IMR-90 (cell line): ENCODE measurements at regions not wholly inside any gene's neighbourhood (a gene's known extent, or its start where the extent isn't known, plus 50 kb on each side); places are given as distances from the start of the nearest gene placed in this dataset.

ENCODE experiments used
- ATAC-seq: fragments of 200-7000 bp; cut with Tn5 transposase; 2 replicates; pipeline ENCODE4 v1.9.1; 2020; ENCODE audit warnings: low read depth, mild to moderate bottlenecking, moderate library complexity
- BruUV-seq: library from RNA; stranded (reverse); fragments of 400-500 nt; replicated peaks from 2 replicates; lab custom pipeline; 2021; lab: Mats Ljungman, UMichigan
- CTCF ChIA-PET: fragments of 300-600 bp; formaldehyde crosslinking; extraction: SDS; loops from one replicate; lab custom pipeline; 2021; ENCODE audit warnings: antibody characterized with exemption; lab: Yijun Ruan, JAX
- POLR2A ChIA-PET: fragments of 300-600 bp; sonication (Branson Sonifier 250); formaldehyde crosslinking; loops from one replicate; lab custom pipeline; 2022; ENCODE audit warnings: antibody characterized with exemption; ENCODE audit not compliant: unreplicated experiment; lab: Charles Lee
- DNase-seq: peaks from one replicate; pipeline ENCODE4 v3.0.0; 2013
- H2AFZ ChIP-seq: replicated peaks from 2 replicates; pipeline ENCODE3; 2013; ENCODE audit warnings: low read length, mild to moderate bottlenecking; ENCODE audit not compliant: poor library complexity
- H2AK5ac ChIP-seq: 2 replicates; pipeline ENCODE4 v1.6.1; 2013; ENCODE audit warnings: low read depth, low read length, inconsistent platforms
- H2AK9ac ChIP-seq: replicated peaks from 2 replicates; pipeline ENCODE3; 2013; ENCODE audit warnings: mild to moderate bottlenecking, low read depth, low read length, moderate library complexity; ENCODE audit not compliant: poor library complexity
- H2BK120ac ChIP-seq: 2 replicates; pipeline ENCODE4 v1.6.1; 2013; ENCODE audit warnings: low read depth, low read length, inconsistent platforms
- H2BK15ac ChIP-seq: 3 replicates; pipeline ENCODE4 v1.6.1; 2013; ENCODE audit warnings: low read depth, low read length, inconsistent platforms
- H2BK20ac ChIP-seq: 2 replicates; pipeline ENCODE4 v1.6.1; 2013; ENCODE audit warnings: low read depth, mild to moderate bottlenecking, inconsistent platforms, low read length, moderate library complexity
- H2BK5ac ChIP-seq: 2 replicates; pipeline ENCODE4 v1.6.1; 2013; ENCODE audit warnings: mild to moderate bottlenecking, low read depth, low read length, inconsistent platforms; ENCODE audit not compliant: poor library complexity, severe bottlenecking
- H3K14ac ChIP-seq: replicated peaks from 2 replicates; pipeline ENCODE4 v1.6.1; 2013; ENCODE audit warnings: low read depth, low read length, inconsistent platforms
- H3K18ac ChIP-seq: 2 replicates; pipeline ENCODE4 v1.6.1; 2013; ENCODE audit warnings: low read depth, low read length, control low read depth
- H3K23ac ChIP-seq: 2 replicates; pipeline ENCODE4 v1.6.1; 2013; ENCODE audit warnings: low read depth, low read length, inconsistent platforms
- H3K27ac ChIP-seq: 2 replicates; pipeline ENCODE4 v1.5.1; 2013; ENCODE audit warnings: mild to moderate bottlenecking, control low read depth, low read length; ENCODE audit not compliant: insufficient read depth
- H3K27me3 ChIP-seq: 2 replicates; pipeline ENCODE4 v1.6.1; 2013; ENCODE audit warnings: low read length; ENCODE audit not compliant: control insufficient read depth, insufficient read depth
- H3K36me3 ChIP-seq: 2 replicates; pipeline ENCODE4 v1.6.1; 2013; ENCODE audit warnings: low read length, mixed read lengths; ENCODE audit not compliant: control insufficient read depth, insufficient read depth
- H3K4ac ChIP-seq: 2 replicates; pipeline ENCODE4 v1.6.1; 2013; ENCODE audit warnings: low read depth, low read length, inconsistent platforms
- H3K4me1 ChIP-seq: 2 replicates; pipeline ENCODE4 v1.6.1; 2013; ENCODE audit warnings: low read length, mixed read lengths; ENCODE audit not compliant: control insufficient read depth, insufficient read depth
- H3K4me2 ChIP-seq: 2 replicates; pipeline ENCODE4 v1.6.1; 2013; ENCODE audit warnings: low read depth, mild to moderate bottlenecking, control low read depth, low read length, moderate library complexity
- H3K4me3 ChIP-seq: 2 replicates; pipeline ENCODE4 v1.5.1; 2013; ENCODE audit warnings: low read depth, mild to moderate bottlenecking, control low read depth, low read length, moderate library complexity; ENCODE audit not compliant: insufficient read depth
- H3K56ac ChIP-seq: 2 replicates; pipeline ENCODE4 v1.6.1; 2013; ENCODE audit warnings: low read length, inconsistent platforms; ENCODE audit not compliant: insufficient read depth; ENCODE audit errors: extremely low read depth
- H3K79me1 ChIP-seq, 2 experiments: 2 replicates each; pipeline ENCODE4 v1.6.1; 2013; ENCODE audit warnings: low read length in 2 of 2, inconsistent platforms in 1 of 2, low read depth in 1 of 2
- H3K9ac ChIP-seq: 2 replicates; pipeline ENCODE4 v1.6.1; 2013; ENCODE audit warnings: low read depth, low read length, control low read depth
- H3K9me1 ChIP-seq: 2 replicates; pipeline ENCODE4 v1.6.1; 2013; ENCODE audit warnings: low read length, inconsistent platforms; ENCODE audit not compliant: insufficient read depth
- H3K9me3 ChIP-seq: 2 replicates; pipeline ENCODE4 v1.6.1; 2013; ENCODE audit warnings: low read length; ENCODE audit not compliant: control insufficient read depth, insufficient read depth
- H4K20me1 ChIP-seq: 2 replicates; pipeline ENCODE4 v1.6.1; 2013; ENCODE audit warnings: low read length, inconsistent platforms; ENCODE audit not compliant: insufficient read depth
- H4K5ac ChIP-seq: 2 replicates; pipeline ENCODE4 v1.6.1; 2013; ENCODE audit warnings: mild to moderate bottlenecking, low read depth, low read length, control low read depth
- H4K8ac ChIP-seq, 2 experiments: 2 replicates each; pipeline ENCODE4 v1.6.1; 2013; ENCODE audit warnings: low read depth in 2 of 2, low read length in 2 of 2, control low read depth in 1 of 2, inconsistent platforms in 1 of 2
- H4K91ac ChIP-seq: 2 replicates; pipeline ENCODE4 v1.6.1; 2013; ENCODE audit warnings: low read depth, low read length, inconsistent platforms; ENCODE audit not compliant: insufficient read depth
- BHLHE40 ChIP-seq: fragments of 150-350 bp; IDR thresholded peaks from 2 replicates; pipeline ENCODE4 v1.6.1; 2016; ENCODE audit warnings: mild to moderate bottlenecking, low read depth, low read length
- CEBPB ChIP-seq: IDR thresholded peaks from 2 replicates; pipeline ENCODE4 v1.6.1; 2012; ENCODE audit warnings: low read depth, low read length, improper control_type of control experiment
- CHD1 ChIP-seq: IDR thresholded peaks from 2 replicates; pipeline ENCODE4 v1.6.1; 2012; ENCODE audit warnings: low read depth, low read length, improper control_type of control experiment
- CTCF ChIP-seq: conservative IDR thresholded peaks from 2 replicates; pipeline ENCODE4 v1.5.1; 2012; ENCODE audit warnings: mild to moderate bottlenecking, low read depth, low read length, improper control_type of control experiment
- ELK1 ChIP-seq: fragments of 150-350 bp; IDR thresholded peaks from 2 replicates; pipeline ENCODE4 v1.6.1; 2016; ENCODE audit warnings: low read depth, mild to moderate bottlenecking, low read length, moderate library complexity, borderline replicate concordance
- FOS ChIP-seq: fragments of 150-350 bp; IDR thresholded peaks from 2 replicates; pipeline ENCODE4 v1.6.1; 2016; ENCODE audit warnings: low read depth, low read length
- MAFK ChIP-seq: IDR thresholded peaks from 2 replicates; pipeline ENCODE4 v1.6.1; 2012; ENCODE audit warnings: low read depth, low read length, improper control_type of control experiment
- MAZ ChIP-seq: IDR thresholded peaks from 2 replicates; pipeline ENCODE4 v1.6.1; 2012; ENCODE audit warnings: low read depth, mild to moderate bottlenecking, low read length, improper control_type of control experiment, moderate library complexity, borderline replicate concordance
- MXI1 ChIP-seq: IDR thresholded peaks from 2 replicates; pipeline ENCODE4 v1.6.1; 2012; ENCODE audit warnings: low read depth, mild to moderate bottlenecking, low read length, moderate library complexity, borderline replicate concordance
- NFE2L2 ChIP-seq: fragments of 150-350 bp; IDR thresholded peaks from 2 replicates; pipeline ENCODE4 v1.6.1; 2016; ENCODE audit warnings: low read depth, mild to moderate bottlenecking, low read length
- POLR2A ChIP-seq: IDR thresholded peaks from 2 replicates; pipeline ENCODE4 v1.6.1; 2012; ENCODE audit warnings: mild to moderate bottlenecking, low read depth, low read length
- RAD21 ChIP-seq: IDR thresholded peaks from 2 replicates; pipeline ENCODE4 v1.6.1; 2012; ENCODE audit warnings: low read length, improper control_type of control experiment
- RCOR1 ChIP-seq: IDR thresholded peaks from 2 replicates; pipeline ENCODE4 v1.6.1; 2012; ENCODE audit warnings: mild to moderate bottlenecking, low read length, improper control_type of control experiment; ENCODE audit not compliant: insufficient replicate concordance
- RFX5 ChIP-seq: IDR thresholded peaks from 2 replicates; pipeline ENCODE4 v1.8.0; 2012; ENCODE audit warnings: low read depth, mild to moderate bottlenecking, low read length, moderate library complexity
- SMC3 ChIP-seq: fragments of 150-350 bp; IDR thresholded peaks from 2 replicates; pipeline ENCODE4 v1.6.1; 2016; ENCODE audit warnings: low read depth, mild to moderate bottlenecking, antibody characterized with exemption, low read length, moderate library complexity
- USF2 ChIP-seq: fragments of 150-350 bp; IDR thresholded peaks from 2 replicates; pipeline ENCODE4 v1.6.1; 2017; ENCODE audit warnings: mild to moderate bottlenecking, antibody characterized with exemption, low read length, low read depth
- dilution Hi-C: fragments of 300-500 bp; cut with HindIII; formaldehyde crosslinking; loops from one replicate; pipeline ENCODE4 v1.14.3; 2018; ENCODE audit warnings: low sequenced_read_pairs; ENCODE audit not compliant: unreplicated experiment
- in situ Hi-C: fragments of 300-500 bp; cut with MboI; formaldehyde crosslinking; loops from 3 replicates; pipeline ENCODE4 v1.14.3; 2019; ENCODE audit warnings: low sequenced_read_pairs, inconsistent platforms, mixed read lengths
- intact Hi-C: fragments of 100-400 bp; cut with micrococcal nuclease; formaldehyde crosslinking; loops from 2 replicates; pipeline ENCODE4 v1.10.0; 2022

GRCh38 chr16:54715011-54715410, 215.7 kb upstream of the IRX5 start:
- Histone ChIP-seq H3K56ac (no peak overlapping the region), H2AK9ac (no peak overlapping the region), H3K23ac (no peak overlapping the region), H3K27ac (no peak overlapping the region), H4K20me1 (no peaks in the 10 kb centered on the region), H3K18ac (no peak overlapping the region), H2AK5ac (no peak overlapping the region), H3K14ac (no peak overlapping the region), H3K9me3 (no peaks in the 10 kb centered on the region; the same call in 1 of the 2 replicates), H3K27me3 (no peaks in the 10 kb centered on the region), H3K9ac (no peak overlapping the region), H2BK20ac (no peak overlapping the region), H3K4me2 (no peak overlapping the region), H4K91ac (no peak overlapping the region), H3K79me1 (no peaks in the 10 kb centered on the region), H4K8ac (no peak overlapping the region), H3K4ac (no peak overlapping the region), H2AFZ (no peak overlapping the region), H3K4me1 (no peaks in the 10 kb centered on the region), H3K4me3 (no peak overlapping the region), H2BK120ac (no peak overlapping the region), H4K5ac (no peak overlapping the region), H3K9me1 (no peaks in the 10 kb centered on the region), H3K36me3 (no peaks in the 10 kb centered on the region), H2BK5ac (no peak overlapping the region), H2BK15ac (no peak overlapping the region)
- in situ Hi-C loops (no loop called here), dilution Hi-C loops (no loop called here), intact Hi-C loops (no loop called here)
- ChIA-PET CTCF (no interaction called here), POLR2A (no interaction called here)
- no peak for TF ChIP-seq MXI1
- TF ChIP-seq CEBPB, result no peak
- TF ChIP-seq ELK1, result no peak
- no peak for TF ChIP-seq RCOR1
- TF ChIP-seq RFX5, result no peak
- TF ChIP-seq CTCF, result no peak
- no peak for TF ChIP-seq USF2
- no peak for TF ChIP-seq MAFK
- no peak for TF ChIP-seq FOS
- TF ChIP-seq POLR2A, result no peak
- TF ChIP-seq NFE2L2, result no peak
- no peak for TF ChIP-seq SMC3
- no peak for TF ChIP-seq RAD21
- TF ChIP-seq MAZ, result no peak
- TF ChIP-seq CHD1, result no peak
- no peak for TF ChIP-seq BHLHE40
- no TSS peak for BruUV-seq
- ATAC-seq (no peak), DNase-seq (no peak)
